RPMI7951 (cell line): ENCODE measurements at regions not wholly inside any gene's neighbourhood (a gene's known extent, or its start where the extent isn't known, plus 50 kb on each side); places are given as distances from the start of the nearest gene placed in this dataset.
"Not testable (repeated sequence)": the region's sequence is repeated elsewhere in the genome, so short reads cannot be mapped to it uniquely, and the experiment has no call there.

Experiments used
- DNase-seq: peaks from one replicate; pipeline ENCODE4 v3.0.0-alpha.2; 2012; ENCODE audit warnings: low read depth

GRCh38 chr2:147204102-147204501 lies 640.7 kb upstream of the ACVR2A start:
- DNase-seq: peak; percentile 80

DNA sequence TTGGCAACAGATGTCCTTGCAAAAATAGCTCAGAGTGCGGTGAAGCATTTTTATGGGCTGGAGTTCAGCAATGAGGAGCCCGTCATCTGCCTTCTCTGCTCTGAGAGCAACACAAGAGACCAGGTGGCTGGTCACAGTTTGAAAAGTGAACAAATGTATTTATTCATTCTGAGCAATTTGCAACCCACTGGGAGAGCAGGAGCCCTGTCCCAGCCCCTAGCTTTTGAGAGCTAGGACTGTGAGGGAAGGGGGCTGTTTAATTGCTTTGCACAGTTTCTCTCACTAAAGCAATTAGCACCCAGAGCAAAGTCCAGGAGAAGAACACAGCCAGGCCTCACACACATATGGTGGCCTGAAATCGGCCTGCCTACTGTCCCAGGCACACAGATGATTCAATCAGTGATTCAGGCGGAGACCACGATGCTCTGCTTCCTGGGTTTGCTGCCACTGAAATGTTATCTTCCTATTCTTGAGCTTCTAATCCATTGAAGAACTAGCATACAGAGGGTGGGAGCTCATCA lies 646.1 kb upstream of the ACVR2A start:
- peak; percentile 18 for DNase-seq

DNA sequence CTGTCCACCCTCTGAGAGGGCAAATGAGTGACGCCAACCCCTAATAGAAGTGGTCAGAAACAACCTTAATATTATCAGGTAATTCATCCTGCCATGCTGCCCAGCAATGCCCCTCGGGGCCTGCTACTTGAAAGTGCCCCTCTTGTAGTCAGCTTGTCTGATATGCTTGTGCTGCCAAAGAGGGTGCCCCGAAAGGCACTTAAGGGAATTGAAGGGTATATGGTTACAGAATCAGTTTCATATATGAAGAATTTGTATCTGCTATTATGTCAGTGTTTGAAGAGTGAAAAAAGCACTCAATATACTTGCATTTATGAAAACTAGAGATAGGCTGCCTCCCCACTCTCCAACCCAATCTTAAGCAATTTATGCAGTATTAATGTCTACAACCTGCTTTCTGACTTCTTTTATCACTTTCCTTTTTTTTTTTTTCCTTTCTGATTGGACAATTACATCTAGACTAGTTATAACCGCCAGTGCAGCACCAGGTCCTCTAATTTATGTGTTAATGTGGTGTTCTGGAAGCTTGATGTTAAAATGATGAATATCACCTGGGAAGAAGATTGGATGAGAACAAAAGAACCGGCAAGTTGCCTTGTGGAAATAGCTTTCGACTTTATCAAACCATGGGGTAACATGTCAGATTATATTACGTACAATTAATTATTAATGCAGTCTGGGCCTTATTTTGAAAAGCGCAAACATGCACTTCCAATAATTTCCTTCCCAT lies 646.9 kb upstream of the ACVR2A start:
- no peak for DNase-seq

GRCh38 chr2:147182260-147182659 lies 662.6 kb upstream of the ACVR2A start:
- peak; percentile 50 for DNase-seq

GRCh38 chr2:147181351-147182029 lies 663.3 kb upstream of the ACVR2A start:
- DNase-seq: no peak

DNA sequence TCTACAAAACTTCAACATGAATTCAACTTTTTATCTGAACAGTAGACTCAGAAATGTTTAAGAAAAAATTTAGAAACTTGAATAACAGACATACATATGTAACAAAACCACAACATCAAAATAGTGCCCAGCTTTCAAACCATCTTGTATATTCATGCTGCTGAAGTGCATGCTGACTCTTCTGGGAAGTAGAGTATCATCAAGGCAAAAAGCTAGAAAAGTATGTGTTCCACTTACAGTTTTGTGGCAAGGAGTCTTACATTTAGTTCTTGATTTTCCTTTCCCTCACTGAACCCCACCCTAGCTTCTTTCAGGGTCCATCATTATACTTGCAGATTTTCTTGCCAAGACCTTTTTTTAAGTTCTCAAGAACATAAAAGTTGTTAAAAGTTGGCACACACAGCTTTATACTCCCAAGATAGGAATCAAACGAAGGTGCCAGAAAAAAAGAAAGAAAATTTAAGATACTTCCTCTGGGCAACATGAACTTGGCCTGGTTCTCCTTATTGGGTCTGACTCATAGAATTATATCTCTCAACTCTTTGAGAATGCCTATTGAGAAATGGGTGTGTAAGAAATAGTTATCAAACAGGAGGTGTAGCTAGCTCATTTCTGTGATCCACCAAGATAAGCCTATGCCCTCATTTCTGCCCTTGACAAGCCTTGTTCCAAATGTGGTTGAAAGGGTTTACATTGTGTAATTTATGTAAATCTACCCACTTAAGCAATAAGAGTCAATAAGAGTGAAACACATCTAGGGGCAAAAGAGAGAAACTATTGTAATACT lies 667.6 kb upstream of the ACVR2A start:
- peak; percentile 23 for DNase-seq

- no peak for DNase-seq
These were observed 670.0 kb upstream of the ACVR2A start for GRCh38 chr2:147174824-147175254.

DNA sequence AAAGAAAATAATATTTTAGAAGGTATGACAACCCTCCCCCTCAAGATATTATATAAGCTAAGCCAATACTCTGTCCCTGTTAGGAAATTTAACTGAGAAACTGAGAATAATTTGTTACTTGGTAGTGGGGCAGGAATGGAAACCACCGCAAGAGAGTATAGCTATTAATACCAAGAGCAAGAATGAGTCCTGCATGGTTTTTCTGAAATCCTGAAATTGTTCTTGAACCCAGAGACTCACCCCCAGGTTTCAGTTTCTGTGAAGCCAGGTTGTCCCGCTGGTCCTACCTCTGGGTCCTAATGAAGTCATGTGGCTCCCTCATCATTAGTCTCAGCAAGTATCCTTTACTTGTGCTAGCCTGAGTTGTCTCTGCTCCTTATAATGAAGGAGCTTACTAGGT lies 671.0 kb upstream of the ACVR2A start:
- no peak for DNase-seq

DNA sequence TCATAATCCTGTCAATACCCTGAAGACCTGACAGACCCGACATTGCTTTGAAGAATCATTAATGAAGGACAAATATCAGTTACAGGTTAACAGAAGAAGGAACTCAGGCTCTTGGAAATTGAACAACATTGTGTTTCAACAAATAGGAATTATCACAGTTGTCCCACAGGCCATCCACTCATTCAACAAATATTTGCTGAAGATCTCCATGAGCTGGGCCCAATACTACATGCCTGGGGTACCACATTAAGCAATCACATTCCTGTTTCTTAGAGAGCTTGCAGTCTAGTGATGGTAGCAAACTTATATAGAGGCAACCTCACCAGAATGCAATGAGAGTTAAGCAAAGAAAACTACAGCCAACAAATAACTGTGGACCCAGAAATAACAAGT lies 671.6 kb upstream of the ACVR2A start:
- DNase-seq: peak; percentile 43

DNA sequence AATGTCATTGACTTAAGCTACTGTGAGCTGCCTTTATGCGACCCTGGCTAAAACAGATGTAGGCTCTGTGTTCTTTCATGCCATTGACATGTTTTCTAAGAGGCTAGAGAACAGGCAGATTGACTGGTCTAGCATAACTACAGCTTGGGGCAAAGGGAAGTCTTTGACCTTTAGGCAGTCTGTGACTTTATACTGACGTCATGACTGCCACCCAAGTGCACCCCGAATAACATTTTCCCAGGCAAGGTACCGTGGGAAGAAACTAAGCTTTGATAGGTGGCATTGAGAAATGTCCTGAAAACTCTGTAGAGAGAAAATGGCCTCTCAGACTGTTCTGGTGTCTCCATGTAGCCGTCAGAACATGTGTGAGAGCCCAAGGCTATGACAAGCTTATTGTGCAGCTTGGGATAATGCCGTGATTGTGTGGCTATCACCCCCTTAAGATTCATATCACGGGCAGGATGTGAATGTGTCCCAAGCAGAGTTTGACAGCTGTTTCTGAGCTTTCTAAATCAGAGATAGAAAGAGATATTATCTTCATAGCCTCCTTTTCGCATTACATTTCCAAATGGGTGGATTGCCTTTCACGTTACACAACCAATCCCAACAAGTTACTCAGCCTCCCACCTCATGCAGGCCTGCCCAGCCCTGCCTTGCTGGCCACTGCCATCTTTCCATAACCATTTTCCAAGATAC lies 672.2 kb upstream of the ACVR2A start:
- DNase-seq: peak; percentile 71

- DNase-seq: peak; percentile 8
These were observed 672.9 kb upstream of the ACVR2A start for GRCh38 chr2:147171941-147172340.

DNA sequence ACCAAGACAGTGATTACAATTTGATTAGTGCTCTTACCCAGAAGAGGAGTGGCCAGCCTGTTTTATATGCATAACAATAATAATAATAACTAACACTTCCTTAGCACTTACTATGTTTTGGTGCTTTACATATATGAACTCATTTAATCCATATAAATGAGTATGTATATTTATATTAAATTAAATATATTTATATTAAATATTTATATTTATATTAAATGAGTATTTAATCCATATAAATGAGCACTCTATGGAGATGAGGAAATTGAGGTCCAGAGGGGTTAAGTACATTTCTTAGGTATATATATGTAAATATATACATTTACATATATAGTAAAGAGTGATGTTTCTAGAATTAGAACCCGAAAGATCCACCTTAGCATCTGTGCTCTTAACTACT lies 673.9 kb upstream of the ACVR2A start:
- DNase-seq: no peak

DNA sequence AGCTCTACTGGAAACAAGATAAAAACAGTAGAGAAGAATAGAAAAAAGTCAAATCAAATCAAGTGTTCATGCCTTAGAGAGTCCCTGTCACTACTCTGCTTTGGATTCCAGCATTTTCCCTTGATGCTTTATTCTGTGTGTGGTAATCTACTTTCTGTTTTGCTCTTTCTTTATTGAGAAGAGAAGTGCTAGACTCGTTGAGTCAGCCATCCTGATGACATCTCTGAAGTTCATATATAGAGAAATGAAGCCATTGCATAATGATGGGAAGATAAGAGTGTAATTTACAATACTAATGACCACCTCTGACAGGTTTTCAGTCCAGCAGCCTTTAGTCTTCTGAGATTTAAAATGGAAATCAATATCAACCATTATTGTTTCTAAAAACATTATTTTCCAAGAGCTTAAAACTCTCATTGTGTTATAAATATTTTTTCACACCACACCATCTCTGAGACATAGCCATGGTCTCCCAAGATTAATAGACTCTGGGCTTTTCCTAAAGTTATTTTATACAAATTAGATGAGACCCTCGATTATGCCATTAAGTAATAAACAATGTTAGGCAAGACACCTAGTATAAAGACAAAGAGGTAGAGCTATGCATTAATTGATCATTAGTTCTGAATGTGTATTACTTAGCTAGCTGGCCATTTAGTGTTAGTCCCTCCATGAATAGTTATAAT lies 679.0 kb upstream of the ACVR2A start:
- DNase-seq: no peak

- no peak for DNase-seq
These were observed 680.3 kb upstream of the ACVR2A start for GRCh38 chr2:147164563-147164962.

DNA sequence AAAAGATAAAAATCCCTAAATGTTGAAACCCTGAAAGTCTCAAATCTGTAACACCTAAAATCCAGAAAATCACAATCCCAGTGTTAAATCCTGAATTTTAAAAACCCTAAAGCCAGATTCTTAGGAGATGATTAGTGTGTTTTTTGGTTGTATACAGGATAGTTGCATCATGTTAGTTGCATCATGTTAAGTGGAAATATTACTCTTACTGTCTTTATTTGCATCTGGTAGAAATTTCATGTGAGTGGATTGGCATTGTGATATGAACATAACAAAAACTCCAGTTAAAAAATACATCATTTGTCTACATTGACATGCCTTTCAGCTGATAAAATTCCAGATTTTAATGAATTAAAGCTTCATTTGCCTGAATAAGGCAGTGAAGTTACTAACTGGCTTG lies 683.1 kb upstream of the ACVR2A start:
- DNase-seq: no peak

GRCh38 chr2:147156970-147157369 lies 687.9 kb upstream of the ACVR2A start:
- DNase-seq: no peak

DNA sequence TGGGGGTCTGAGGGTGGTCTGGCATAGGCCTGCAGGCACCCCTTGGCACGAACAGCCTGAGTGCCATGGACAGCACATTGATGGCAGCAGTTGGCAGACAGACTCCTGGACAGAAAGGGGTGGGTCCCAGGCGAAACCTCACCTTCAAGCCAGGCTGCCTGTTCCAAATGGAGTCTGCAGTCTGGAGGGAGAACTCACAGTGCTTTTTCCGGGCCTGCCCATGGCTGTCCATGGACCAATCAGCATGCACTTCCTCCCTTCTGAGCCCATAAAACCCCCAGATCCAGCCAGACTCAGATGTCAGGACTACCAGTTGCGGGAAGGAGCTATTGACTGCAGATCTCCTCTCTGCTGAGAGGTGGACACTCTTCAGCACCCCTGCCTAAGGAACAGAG lies 694.6 kb upstream of the ACVR2A start:
- DNase-seq: peak; percentile 72

GRCh38 chr2:147149575-147150240 lies 695.1 kb upstream of the ACVR2A start:
- DNase-seq: peak; percentile 95

DNA sequence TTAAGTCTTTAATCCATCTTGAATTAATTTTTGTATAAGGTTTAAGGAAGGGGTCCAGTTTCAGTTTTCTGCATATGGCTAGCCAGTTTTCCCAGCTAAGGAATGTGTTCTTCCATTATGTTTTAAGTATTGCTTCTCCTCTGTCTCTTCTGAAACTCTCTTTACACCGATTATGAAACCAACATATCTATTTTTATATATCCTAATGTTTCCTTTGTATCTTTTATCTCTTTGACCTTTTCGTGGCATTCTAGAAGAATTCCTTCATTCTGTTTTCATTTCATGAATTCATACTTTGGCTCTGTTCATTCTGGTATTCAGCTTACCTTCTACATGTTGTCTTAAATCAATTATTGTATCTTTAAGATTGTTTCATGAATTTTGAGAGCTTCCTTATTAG lies 697.0 kb upstream of the ACVR2A start:
- DNase-seq: no peak

- DNase-seq: peak; percentile 1
These were observed 702.9 kb upstream of the ACVR2A start for GRCh38 chr2:147141930-147142329.

GRCh38 chr2:147139732-147140131 lies 705.1 kb upstream of the ACVR2A start:
- not testable (repeated sequence) for DNase-seq
